ENCODE measurements at regions not wholly inside any gene's neighbourhood (a gene's known extent, or its start where the extent isn't known, plus 50 kb on each side); places are given as distances from the start of the nearest gene placed in this dataset.

- TF ChIP-seq CTCF (conservative IDR thresholded peaks at IDR 0.05 in 1 of 2, IDR thresholded peaks at IDR 0.05 in 1 of 2; ENCODE audit: low read depth in 1 of 2, low read length in 2 of 2) (no peak), EZH2 (IDR thresholded peaks at IDR 0.05; ENCODE audit: low read length, missing control alignments) (no peak)
These were observed 99.3 kb upstream of the TMEM18 start for GRCh38 chr2:776487-776886.

Data from fibroblast of lung (primary cell).